GM21619 (cell line): ENCODE measurements at regions not wholly inside any gene's neighbourhood (a gene's known extent, or its start where the extent isn't known, plus 50 kb on each side); places are given as distances from the start of the nearest gene placed in this dataset.

Experiments
- ATAC-seq: cut with Tn5 transposase; IDR thresholded peaks from one replicate; pipeline ENCODE4 v1.9.1; 2021; ENCODE audit not compliant: unreplicated experiment

DNA sequence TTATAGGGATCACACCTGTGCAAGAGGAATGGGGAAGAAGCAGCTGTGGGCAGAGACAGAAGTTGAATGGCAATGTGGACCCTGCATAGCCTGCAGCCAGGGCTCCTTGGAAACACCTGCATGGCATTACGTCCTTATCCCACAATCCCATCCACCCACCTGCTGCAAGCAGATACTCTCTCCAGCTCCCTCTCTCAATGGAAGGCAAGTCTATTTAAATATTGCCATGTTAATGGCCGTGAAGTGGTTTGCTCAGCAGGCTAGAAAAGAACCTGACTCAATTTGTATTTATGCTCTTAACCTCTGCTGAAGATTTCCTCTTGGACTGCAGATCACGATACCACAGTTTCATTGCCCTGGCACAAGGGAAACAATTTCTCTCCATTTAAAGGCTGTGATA is 417.0 kb downstream of the TYW1 start:
- ATAC-seq = no peak

DNA sequence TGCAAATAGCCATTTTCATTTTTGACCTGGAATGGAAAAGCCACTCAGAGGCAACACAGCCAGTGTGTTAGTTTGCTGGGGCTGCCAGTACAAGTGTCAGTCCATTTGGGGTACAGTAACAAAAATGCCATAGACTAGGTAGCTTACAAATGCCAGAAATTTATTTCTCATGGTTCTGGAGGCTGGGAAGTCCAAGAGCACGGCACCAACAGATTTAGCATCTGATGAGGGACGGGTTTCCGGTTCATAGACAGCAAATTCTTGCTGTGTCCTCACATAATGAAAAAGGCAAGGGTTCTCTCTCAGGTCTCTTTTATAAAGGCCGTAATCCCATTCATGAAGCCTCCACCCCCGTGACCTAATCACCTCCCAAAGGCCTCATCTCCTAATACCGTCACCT is 418.2 kb downstream of the TYW1 start:
- ATAC-seq = no peak

DNA sequence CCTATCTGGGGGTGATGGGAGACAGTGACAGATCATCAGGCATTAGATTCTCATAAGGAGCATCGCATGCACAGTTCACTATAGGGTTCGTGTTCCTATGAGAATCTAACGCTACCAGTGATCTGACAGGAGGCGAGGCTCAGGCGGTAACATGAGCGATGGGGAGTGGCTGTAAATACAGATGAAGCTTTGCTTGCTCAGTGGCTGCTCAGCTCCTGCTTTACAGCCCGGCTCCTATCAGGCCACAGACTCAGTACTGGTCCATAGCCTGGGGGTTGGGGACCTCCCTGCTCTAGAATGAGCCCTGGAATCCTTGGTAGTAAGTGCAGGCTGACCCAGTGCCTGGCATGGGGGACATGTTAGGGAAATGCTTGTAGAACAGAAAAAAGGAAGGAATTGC is 426.0 kb downstream of the TYW1 start:
- ATAC-seq = no peak

DNA sequence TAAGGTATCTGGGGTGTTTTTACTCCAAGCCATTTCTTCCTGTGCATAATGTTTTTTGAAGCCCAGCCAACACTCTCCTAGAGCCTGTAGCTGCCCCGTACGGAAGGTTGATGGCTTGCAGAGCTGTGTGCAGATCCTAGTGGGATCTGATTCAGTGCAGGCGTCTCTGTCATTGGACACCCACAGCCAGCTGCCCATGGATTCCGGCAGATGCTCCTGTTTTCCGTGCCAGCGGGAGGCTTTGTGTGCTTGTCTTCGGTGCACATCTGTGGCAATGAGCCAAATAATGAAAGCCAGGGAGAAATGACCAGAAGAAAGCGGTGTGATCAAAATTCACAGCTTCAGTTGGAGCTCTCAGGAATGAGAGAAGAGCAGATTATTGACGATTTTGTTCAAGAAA is 426.4 kb downstream of the TYW1 start:
- no peak for ATAC-seq

DNA sequence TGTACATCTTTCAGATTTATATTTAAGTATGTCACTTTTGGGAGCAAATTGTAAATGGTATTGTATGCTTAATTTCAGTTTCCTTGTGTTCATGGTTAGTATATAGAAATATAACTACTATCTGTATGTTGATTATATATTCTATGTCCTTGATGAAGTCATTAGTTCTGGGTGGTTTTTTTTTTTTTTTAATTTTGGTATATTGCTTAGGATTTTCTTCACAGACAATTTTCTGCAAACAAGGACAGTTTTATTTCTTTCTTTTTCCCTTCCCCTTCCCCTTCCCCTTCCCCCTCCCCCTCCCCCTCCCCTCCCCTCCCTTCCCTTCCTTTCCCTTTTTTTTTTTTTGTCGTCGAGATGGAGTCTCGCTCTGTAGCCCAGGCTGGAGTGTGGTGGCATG is 430.0 kb downstream of the TYW1 start:
- no peak for ATAC-seq

DNA sequence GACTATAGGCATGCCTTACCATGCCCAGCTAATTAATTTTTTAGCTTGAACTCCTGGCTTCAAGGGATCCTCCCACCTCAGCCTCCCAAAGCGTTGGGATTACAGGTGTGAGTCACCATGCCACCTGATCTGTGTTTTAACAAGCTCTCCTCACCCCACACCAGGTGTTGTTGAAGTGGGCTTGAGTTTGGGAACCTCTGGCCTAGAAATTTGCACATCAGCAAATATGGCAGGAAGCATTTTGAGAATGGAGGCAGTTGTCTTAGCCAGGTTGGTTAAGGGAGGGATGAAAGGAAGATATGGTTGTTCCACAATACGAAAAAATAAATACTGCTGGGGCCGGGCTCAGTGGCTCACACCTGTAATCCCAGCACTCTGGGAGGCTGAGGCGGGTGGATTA is 433.1 kb downstream of the TYW1 start:
- no peak for ATAC-seq

DNA sequence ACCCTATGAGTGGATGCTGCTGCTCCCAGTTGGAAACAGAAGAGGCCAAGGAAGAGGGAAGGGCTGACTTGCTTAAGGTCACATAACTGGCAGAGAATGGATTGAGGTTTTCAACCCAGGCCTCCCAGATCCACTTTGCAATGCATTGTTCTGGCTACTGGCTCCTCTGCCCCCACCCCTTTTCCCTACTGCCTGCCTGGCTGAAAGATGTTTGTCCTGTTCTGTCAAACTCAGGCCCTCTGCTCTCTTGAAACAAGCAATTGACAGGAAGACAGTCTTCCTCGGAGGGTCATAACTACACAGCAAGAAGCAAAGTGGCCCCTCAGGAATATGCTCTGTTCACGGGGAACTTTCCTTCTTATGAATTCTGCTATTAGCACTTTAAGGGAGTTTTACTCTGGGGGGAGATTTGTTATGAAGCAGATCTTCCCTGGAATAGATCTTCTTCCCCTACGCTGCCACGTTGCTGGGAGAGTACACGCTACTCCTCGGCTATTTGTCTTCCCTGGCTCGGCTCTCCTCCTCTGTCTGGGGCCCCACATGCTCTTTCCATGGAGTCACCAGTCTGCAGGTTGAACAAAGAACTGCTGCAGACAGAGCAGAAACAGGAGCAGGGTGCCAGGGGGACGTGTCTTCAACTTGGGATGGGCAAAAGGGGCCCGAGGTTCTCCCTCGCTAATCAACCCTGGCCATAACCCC is 436.1 kb downstream of the TYW1 start:
- no peak for ATAC-seq

DNA sequence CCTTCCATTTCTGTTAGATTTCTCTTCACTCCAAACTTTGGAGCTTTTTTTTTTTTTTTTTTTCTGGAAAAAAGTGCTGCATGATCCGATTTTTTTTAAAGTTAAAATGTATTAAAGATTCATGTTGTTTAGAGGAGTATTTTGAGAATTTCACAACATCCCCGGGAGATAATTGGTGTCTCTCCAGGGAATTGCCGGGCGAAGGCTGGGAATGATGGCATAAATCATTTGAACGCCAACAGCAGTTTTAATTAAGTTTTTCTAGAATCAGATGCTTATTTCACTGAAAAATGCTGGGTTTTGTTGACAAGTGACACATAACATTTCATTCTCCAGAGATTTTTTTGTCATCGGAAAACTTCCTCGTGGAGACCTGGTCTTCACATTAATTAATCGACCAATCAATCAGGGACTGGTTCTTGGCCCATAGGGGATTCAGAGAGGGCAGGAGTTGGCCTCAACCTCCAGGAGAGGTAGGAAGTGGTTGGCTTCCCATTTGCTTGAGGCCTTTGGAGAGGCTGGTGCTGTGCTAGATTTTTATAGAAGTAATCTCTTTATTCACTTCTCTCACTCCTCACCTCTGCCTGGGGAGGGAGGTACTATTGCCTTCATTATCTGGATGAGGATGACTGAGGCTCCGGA is 439.4 kb downstream of the TYW1 start:
- no peak for ATAC-seq

DNA sequence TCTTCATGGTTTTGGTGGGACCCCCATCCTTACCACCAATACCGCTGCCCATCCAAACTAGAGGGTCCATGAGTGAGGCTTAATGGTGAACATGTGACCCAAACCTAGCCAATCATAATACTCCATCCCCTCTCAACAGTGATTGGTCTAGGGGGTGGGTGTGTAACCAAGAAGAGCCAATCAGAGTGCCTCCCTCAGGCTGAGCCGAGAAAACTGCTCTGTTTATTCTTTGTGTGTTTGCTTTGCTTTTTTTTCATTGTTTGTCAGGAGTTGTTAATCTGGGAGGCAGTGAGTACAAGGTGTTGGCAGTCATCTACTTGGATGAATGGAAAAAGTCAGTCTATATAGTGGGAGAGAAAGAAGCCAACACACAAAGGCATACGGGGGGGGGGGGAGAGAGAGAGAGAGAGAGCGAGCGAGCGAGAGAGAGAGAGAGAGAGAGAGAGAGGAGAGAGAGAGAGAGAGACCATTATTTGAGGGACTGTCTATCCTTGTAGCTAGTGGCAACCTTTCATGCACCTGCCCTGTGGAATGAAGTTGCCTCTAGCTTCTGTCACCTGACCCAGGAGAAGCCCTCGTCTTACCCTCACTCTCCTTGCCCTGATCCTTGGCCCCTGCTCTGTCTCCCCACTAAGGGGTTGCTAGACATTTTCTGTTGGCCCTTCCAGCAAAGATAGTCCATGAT is 441.7 kb downstream of the TYW1 start:
- ATAC-seq = no peak

DNA sequence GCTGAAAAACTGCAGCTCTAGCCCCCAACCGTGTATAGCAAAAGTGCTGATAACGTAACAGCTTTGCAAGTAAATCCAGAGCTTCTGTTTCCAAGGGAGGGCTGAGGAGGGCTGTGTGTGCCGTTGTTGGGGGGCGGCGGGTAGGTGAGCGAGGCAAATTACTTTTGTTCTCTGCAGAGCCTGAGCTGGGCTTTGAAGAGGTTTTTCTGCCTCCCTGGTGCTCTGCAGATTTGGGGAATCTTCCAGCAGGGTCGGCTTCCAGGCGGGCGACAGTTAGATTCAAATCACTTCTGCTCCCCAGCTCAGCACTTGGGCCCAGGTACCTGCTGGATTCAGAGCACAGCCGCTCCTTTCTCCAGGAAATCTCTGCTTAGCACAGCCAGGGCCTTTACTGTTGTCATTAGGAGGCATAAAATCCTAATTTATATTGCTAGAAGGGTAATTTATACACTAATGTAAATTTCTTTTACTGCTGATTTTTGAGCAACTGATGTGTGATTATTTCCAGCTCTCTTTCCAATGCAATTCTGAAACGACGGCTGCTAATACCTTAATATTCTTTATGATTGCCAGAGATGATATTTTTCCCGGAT is 442.4 kb downstream of the TYW1 start:
- ATAC-seq = no peak

DNA sequence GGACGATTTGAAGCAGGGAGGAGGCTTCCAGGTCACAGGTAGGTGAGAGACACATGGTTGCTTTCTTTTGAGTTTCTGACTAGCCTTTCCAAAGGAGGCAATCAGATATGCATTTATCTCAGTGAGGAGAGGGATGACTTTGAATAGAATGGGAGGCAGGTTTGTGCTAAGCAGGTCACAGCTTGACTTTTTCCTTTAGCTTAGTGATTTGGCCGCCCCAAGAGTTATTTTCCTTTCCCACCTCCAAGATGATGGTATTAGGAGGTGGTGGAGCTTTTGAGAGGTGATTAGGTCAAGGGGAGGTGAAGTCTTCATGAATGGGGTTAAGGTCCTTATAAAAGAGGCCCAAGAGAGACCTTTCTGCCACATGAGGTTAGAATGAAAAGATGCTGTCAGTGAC is 443.7 kb downstream of the TYW1 start:
- no peak for ATAC-seq

DNA sequence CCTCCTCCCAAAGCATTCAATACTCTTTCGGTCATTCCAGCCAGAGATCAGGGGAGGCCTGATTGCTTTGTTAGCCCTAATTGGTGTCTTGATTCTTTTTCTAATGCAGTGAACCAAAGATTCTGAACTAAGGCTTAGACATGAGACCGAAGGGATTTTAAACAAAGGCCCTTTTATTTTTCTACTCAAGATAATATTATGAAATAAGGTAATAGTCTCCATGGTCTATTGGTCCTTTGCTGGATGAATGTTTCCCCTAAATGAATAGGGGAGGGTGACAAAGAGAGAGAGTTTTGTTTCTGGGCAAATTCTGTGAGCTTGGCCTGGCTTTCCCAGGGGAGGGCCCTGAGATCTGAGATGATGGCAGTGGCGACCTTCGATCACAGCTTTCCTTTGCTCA is 449.1 kb downstream of the TYW1 start:
- ATAC-seq = no peak

DNA sequence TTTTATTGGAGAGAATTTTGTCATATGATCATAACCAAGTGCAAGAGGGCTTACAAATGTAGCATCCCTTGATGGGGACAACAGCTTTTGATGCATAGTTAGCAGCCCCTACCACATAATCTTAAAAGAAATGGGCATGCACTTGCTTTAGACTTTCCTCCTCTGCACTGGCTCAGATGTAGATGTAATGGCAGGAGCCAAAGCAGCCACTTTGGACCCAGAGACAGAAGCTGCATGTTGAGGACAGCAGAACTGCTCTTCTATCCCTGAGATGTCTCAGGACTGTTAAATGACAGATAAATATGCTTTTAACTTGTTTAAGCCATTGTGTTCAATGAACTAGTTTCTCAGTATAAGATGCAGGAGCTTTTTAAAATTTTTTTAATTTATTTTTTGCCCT is 450.7 kb downstream of the TYW1 start:
- no peak for ATAC-seq

DNA sequence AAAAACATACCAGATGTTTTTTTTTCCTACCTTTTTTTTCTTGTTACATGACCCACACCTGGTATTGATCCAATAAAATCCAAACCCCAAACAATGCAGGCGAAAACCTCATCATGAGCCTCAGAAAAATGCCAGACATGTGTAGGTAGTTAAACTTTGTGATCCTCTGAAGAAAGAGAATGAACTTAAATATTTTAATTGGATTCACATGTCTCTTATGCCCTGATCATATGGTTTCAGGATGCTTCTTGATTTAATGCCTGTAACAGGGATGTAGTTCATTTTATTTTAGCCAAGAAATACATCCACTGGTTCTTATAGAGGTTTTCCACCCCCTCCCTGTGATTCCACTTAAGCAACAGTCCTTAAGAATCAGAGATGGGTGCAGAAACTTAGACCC is 451.6 kb downstream of the TYW1 start:
- ATAC-seq = no peak

DNA sequence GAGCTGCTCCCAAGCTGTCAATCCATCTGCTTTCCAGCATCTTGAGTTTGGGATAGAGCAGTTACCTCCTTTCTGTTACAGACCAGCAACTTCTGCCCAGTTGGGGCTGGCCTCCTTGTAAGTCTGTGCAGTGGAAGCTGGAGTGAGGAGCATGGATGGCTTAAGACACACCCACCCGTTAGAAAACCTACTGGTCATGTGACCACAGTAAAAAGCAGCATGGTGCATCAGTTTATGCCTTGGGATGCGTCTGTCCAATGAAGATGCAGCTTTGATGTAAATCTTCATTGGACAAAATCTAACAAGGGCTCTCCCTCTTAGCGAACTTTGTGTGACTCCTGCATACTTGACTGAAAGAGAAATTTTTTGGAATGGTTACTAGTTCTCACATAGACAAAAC is 453.5 kb downstream of the TYW1 start:
- no peak for ATAC-seq

DNA sequence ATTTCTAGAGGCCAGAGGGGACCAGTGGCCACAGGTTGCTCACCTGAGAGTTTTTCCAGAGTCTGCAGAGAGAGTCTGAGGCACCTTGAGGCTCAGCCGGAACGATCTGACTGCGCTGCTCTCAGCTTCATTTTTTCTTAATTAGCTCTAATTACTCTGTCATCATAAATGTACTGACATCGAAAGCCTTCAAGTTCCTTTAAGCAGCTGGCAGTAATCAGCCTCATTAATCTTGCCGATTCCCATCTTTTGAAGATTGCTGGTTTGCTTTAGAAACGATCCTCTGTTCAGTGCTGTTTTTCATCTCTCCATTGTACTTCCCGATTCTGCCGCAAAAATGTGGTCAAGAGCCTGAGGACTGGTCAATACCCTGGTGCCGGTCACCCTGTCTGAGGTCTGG is 454.7 kb downstream of the TYW1 start:
- no peak for ATAC-seq

DNA sequence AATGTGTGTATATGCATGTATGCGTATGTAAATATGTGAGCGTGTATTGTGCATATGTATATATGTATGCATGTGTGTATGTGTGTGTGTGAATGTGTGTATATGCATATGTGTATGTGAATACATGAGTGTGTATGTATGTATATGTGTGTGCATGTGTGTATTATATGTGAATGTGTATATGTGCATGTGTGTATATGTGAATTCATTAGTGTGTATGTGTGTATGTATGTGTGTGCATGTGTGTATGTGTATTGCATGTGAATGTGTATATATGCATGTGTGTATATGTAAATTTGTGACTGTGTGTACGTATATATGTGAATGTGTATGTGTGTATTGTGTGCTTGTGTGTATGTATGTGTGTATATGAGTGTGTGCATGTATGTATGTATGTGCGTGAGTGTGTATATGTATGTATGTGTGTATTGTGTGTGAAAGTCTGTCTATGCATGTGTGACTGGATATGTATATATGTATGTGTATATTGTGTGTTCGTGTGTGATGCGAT is 455.9 kb downstream of the TYW1 start:
- ATAC-seq = no peak

DNA sequence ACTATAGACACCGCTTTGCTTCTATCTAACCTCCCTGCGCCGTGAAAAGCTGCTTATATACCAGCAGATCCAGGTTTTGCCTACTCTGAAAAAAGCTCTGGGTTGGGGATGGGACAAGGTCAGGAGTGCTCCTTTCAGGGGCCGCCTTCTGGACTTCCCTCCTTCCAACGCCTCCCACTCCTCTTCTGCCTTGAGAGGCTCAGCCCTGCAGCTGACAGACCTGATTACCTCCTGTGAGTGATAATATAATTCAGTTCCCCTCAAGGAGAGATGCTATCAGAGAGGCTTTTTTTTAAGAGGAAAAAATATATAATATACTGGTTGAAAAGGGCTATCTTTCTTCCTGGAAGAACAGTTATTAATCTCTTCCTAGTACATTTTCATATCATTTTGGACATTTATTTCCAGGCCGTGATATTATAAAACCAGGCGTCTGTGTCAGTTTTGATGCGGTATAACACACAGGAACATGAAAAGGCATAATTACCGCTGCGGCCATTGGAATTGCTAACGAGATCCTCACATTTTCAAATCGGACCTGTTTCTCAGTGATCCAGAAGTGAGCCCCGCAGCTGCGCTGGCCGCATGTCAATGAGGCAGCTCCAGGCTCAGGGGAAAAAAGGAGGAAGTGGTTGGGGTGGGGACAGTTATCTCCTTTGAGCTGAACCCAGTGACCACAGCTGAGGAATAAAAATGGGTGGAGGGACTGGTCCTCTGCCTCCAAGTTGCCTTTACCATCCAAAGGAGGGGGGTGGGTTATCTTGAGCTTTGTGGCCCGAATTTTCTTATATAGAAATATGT is 457.1 kb downstream of the TYW1 start:
- ATAC-seq = no peak

DNA sequence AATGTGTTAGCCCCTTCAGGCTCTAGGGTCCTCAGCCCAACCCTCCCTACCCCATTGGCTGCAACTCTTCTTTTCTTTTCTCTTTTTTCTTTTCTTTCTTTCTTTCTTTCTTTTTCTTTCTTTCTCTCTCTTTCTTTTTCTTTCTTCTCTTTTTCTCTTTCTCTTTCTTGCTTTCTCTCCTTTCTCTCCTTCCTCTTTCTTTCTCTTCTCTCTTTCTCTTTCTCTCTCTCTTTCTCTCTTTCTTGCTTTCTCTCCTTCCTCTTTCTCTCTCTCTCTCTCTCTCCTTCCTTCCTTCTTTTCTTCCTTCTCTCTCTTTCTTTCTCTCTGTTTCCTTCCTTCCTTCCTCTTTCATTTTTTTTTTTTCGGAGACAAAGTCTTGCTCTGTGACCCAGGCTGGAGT is 458.9 kb downstream of the TYW1 start:
- ATAC-seq = no peak

DNA sequence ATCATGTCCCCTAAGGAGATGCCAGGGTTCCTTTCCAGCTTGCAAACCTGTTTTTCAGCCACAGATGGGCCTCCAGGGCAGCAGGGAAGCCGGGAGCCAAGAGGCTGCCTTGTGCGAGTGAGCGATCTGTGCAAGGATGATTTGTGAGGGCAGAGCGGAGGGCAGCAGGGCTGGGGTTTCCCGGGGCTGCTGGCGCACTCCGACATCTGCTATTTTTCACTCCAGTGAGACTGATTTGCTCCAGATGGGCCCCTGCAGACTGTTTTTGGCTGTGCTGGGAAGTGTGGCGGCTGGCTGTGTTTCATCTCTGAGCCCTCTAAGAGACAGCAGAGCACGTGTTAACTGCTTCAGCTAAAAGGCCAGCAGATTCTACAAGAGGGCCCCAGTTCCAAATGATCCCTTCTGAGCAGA is 466.2 kb downstream of the TYW1 start:
- no peak for ATAC-seq

DNA sequence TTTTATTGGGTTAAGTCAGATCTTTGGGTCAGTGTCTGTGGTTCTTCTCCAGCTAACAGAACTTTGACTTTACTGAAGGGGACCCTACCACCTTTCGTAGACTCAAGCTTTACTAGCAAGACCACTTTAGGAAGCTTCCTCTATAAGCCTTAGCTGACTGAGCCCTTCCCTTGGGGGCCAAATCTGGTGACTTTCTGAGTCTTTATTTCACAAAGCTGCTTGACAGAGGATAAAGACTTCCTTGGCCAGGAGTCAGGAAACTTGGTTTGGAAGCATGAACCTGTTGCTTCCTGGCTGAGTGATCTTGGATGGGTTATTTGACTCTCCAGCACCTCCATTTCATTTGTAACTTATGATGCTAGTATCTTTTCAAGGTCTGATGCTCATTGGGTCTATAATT is 466.7 kb downstream of the TYW1 start:
- no peak for ATAC-seq
